H9 (cell line): ENCODE measurements at regions not wholly inside any gene's neighbourhood (a gene's known extent, or its start where the extent isn't known, plus 50 kb on each side); places are given as distances from the start of the nearest gene placed in this dataset.

Experiments
- DNase-seq: peaks from one replicate; pipeline ENCODE4 v3.0.0-alpha.2; 2017
- H2AFZ ChIP-seq: one replicate; pipeline ENCODE4 v1.6.1; 2013; ENCODE audit warnings: mild to moderate bottlenecking, low read length, control low read depth, moderate library complexity
- H2AK5ac ChIP-seq: 2 replicates; pipeline ENCODE4 v1.6.1; 2013; ENCODE audit warnings: low read length, control low read depth, mixed read lengths; ENCODE audit not compliant: insufficient read length
- H2BK120ac ChIP-seq: one replicate; pipeline ENCODE4 v1.6.1; 2013; ENCODE audit warnings: low read depth, mild to moderate bottlenecking, low read length, control low read depth, inconsistent platforms; ENCODE audit not compliant: poor library complexity, severe bottlenecking
- H2BK12ac ChIP-seq: 2 replicates; pipeline ENCODE4 v1.6.1; 2013; ENCODE audit warnings: low read length, control low read depth, mixed read lengths, low read depth; ENCODE audit not compliant: insufficient read length
- H2BK15ac ChIP-seq: 2 replicates; pipeline ENCODE4 v1.6.1; 2013; ENCODE audit warnings: low read depth, low read length, control low read depth
- H2BK20ac ChIP-seq: one replicate; pipeline ENCODE4 v1.6.1; 2013; ENCODE audit warnings: low read depth, mild to moderate bottlenecking, low read length, control low read depth, inconsistent platforms; ENCODE audit not compliant: poor library complexity, severe bottlenecking
- H2BK5ac ChIP-seq: 2 replicates; pipeline ENCODE4 v1.6.1; 2013; ENCODE audit warnings: low read length, control low read depth, mixed read lengths; ENCODE audit not compliant: insufficient read length
- H3K14ac ChIP-seq: 2 replicates; pipeline ENCODE4 v1.6.1; 2013; ENCODE audit warnings: low read length, control low read depth; ENCODE audit not compliant: insufficient read depth
- H3K18ac ChIP-seq: 2 replicates; pipeline ENCODE4 v1.6.1; 2013; ENCODE audit warnings: low read depth, mild to moderate bottlenecking, mixed read lengths, low read length, control low read depth; ENCODE audit not compliant: insufficient read length
- H3K23ac ChIP-seq: 2 replicates; pipeline ENCODE4 v1.6.1; 2013; ENCODE audit warnings: low read length, control low read depth, mixed read lengths, low read depth; ENCODE audit not compliant: insufficient read length
- H3K23me2 ChIP-seq: 2 replicates; pipeline ENCODE4 v1.6.1; 2013; ENCODE audit warnings: low read depth, mild to moderate bottlenecking, mixed read lengths, low read length, control low read depth; ENCODE audit not compliant: insufficient read length, poor library complexity, severe bottlenecking
- H3K27ac ChIP-seq: 2 replicates; pipeline ENCODE4 v1.5.1; 2013; ENCODE audit warnings: low read length, control low read depth, mixed read lengths, low read depth; ENCODE audit not compliant: insufficient read length
- H3K27me3 ChIP-seq: 2 replicates; pipeline ENCODE4 v1.6.1; 2013; ENCODE audit warnings: low read length, control low read depth, inconsistent platforms; ENCODE audit not compliant: insufficient read depth
- H3K4ac ChIP-seq: 2 replicates; pipeline ENCODE4 v1.6.1; 2013; ENCODE audit warnings: low read depth, mild to moderate bottlenecking, control low read depth, inconsistent platforms, low read length, moderate library complexity
- H3K4me1 ChIP-seq: 2 replicates; pipeline ENCODE4 v1.6.1; 2013; ENCODE audit warnings: low read length, control low read depth, inconsistent platforms; ENCODE audit not compliant: insufficient read depth
- H3K4me2 ChIP-seq: 2 replicates; pipeline ENCODE4 v1.6.1; 2013; ENCODE audit warnings: low read length, control low read depth, mixed read lengths; ENCODE audit not compliant: insufficient read length, insufficient read depth
- H3K56ac ChIP-seq: 2 replicates; pipeline ENCODE4 v1.6.1; 2013; ENCODE audit warnings: low read depth, mild to moderate bottlenecking, mixed read lengths, low read length, control low read depth; ENCODE audit not compliant: insufficient read length
- H3K79me1 ChIP-seq: 2 replicates; pipeline ENCODE4 v1.6.1; 2013; ENCODE audit warnings: low read depth, mild to moderate bottlenecking, moderate library complexity, low read length, control low read depth, inconsistent platforms; ENCODE audit not compliant: insufficient read depth, poor library complexity, severe bottlenecking
- H3K79me2 ChIP-seq: 2 replicates; pipeline ENCODE4 v1.6.1; 2013; ENCODE audit warnings: low read length, control low read depth, inconsistent platforms; ENCODE audit not compliant: insufficient read depth
- H3K9ac ChIP-seq: 2 replicates; pipeline ENCODE4 v1.6.1; 2013; ENCODE audit warnings: low read length, control low read depth, mixed read lengths; ENCODE audit not compliant: insufficient read length; ENCODE audit errors: extremely low read depth
- H3K9me3 ChIP-seq: one replicate; pipeline ENCODE4 v1.6.1; 2013; ENCODE audit warnings: low read depth, low read length, inconsistent platforms; ENCODE audit not compliant: control insufficient read depth
- H3T11ph ChIP-seq: one replicate; pipeline ENCODE4 v1.6.1; 2013; ENCODE audit warnings: mild to moderate bottlenecking, low read length, control low read depth, inconsistent platforms
- H4K20me1 ChIP-seq: one replicate; pipeline ENCODE4 v1.6.1; 2013; ENCODE audit not compliant: control insufficient read depth, insufficient read length, insufficient read depth
- H4K5ac ChIP-seq: 2 replicates; pipeline ENCODE4 v1.6.1; 2013; ENCODE audit warnings: low read depth, mild to moderate bottlenecking, mixed read lengths, low read length, control low read depth; ENCODE audit not compliant: insufficient read length
- H4K8ac ChIP-seq: replicated peaks from 2 replicates; pipeline ENCODE4 v1.6.1; 2013; ENCODE audit warnings: low read length, control low read depth, mixed read lengths, low read depth; ENCODE audit not compliant: insufficient read length
- H4K91ac ChIP-seq: 2 replicates; pipeline ENCODE4 v1.6.1; 2013; ENCODE audit warnings: low read depth, mild to moderate bottlenecking, moderate library complexity, mixed read lengths, low read length, control low read depth; ENCODE audit not compliant: insufficient read length
- H3K27ac Mint-ChIP-seq, 3 experiments: 2 replicates in 2 of 3; 3 replicates in 1 of 3; pipeline ENCODE4 v1.8.0; 2020 to 2021; ENCODE audit warnings: mixed read lengths in 3 of 3, mild to moderate bottlenecking in 1 of 3, moderate library complexity in 1 of 3
- H3K27me3 Mint-ChIP-seq: 2 replicates; pipeline ENCODE4 v1.8.0; 2021; ENCODE audit warnings: low read depth, mild to moderate bottlenecking, moderate library complexity, mixed read lengths
- H3K36me3 Mint-ChIP-seq, 3 experiments: 2 replicates in 2 of 3; 3 replicates in 1 of 3; pipeline ENCODE4 v1.8.0; 2020 to 2021; ENCODE audit warnings: low read depth in 3 of 3, mixed read lengths in 3 of 3; ENCODE audit not compliant: insufficient read depth in 1 of 3
- H3K4me1 Mint-ChIP-seq, 2 experiments: 2 replicates each; pipeline ENCODE4 v1.8.0; 2020; ENCODE audit warnings: mixed read lengths in 2 of 2
- H3K4me3 Mint-ChIP-seq, 2 experiments: 2 replicates in 1 of 2; 3 replicates in 1 of 2; pipeline ENCODE4 v1.8.0; 2020 to 2021; ENCODE audit warnings: mild to moderate bottlenecking in 2 of 2, mixed read lengths in 2 of 2, moderate library complexity in 1 of 2
- H3K9me3 Mint-ChIP-seq, 2 experiments: 2 replicates in 1 of 2; 3 replicates in 1 of 2; pipeline ENCODE4 v1.8.0; 2020; ENCODE audit warnings: mild to moderate bottlenecking in 2 of 2, mixed read lengths in 2 of 2, moderate library complexity in 1 of 2
- CTCF ChIP-seq: fragments of 200-600 bp; sonication (generic); conservative IDR thresholded peaks from 3 replicates; pipeline ENCODE4 v1.8.0; 2021; ENCODE audit warnings: antibody characterized with exemption, mild to moderate bottlenecking
- WGBS: extraction: QIAGEN DNeasy Blood & Tissue Kit; methylation state at CpG from one replicate; pipeline ENCODE4 v1.1.7; 2013; ENCODE audit warnings: missing lambda C conversion rate, low lambda C conversion rate, mixed read lengths; ENCODE audit not compliant: insufficient read length; ENCODE audit errors: extremely low coverage; 5-methylcytosine and 5-hydroxymethylcytosine counted together

GRCh38 chr2:161048317-161048716, 111.9 kb upstream of the TANK start:
- H3K79me1 ChIP-seq: no peaks in the 10 kb centered on the region
- no peak overlapping the region for H2BK12ac ChIP-seq
- no peak overlapping the region for H2BK120ac ChIP-seq
- H3K9me3 ChIP-seq: no peaks in the 10 kb centered on the region
- H3K9me3 Mint-ChIP-seq: no peaks in the 10 kb centered on the region
- no peaks in the 10 kb centered on the region for H3K36me3 Mint-ChIP-seq
- H3K9ac ChIP-seq: no peak overlapping the region
- DNase-seq: no peak
- no peak overlapping the region for H3K23ac ChIP-seq
- H3K27me3 ChIP-seq: no peaks in the 10 kb centered on the region
- peaks cover 32% of the 10 kb centered on the region in 2 experiments for H3K4me1 Mint-ChIP-seq
- no peak overlapping the region for H3T11ph ChIP-seq
- no peak overlapping the region for H3K18ac ChIP-seq
- H3K4me2 ChIP-seq: no peak overlapping the region
- TF ChIP-seq CTCF: no peak
- H4K20me1 ChIP-seq: no peaks in the 10 kb centered on the region
- H3K4ac ChIP-seq: no peak overlapping the region
- no peak overlapping the region for H2BK20ac ChIP-seq
- H3K14ac ChIP-seq: no peak overlapping the region
- WGBS: no CpG with 5 or more reads among the region's 3 CpGs
- H3K27me3 Mint-ChIP-seq: no peaks in the 10 kb centered on the region; the same call in 1 of the 2 replicates
- H3K27ac ChIP-seq: no peak overlapping the region
- peaks cover 4% of the 10 kb centered on the region; the same call in 1 of the 2 replicates for H3K4me1 ChIP-seq
- no peak overlapping the region for H2AK5ac ChIP-seq
- no peak overlapping the region for H3K4me3 Mint-ChIP-seq
- no peak overlapping the region for H3K27ac Mint-ChIP-seq
- no peaks in the 10 kb centered on the region for H3K79me2 ChIP-seq
- H4K8ac ChIP-seq: no peak overlapping the region
- no peak overlapping the region for H4K5ac ChIP-seq
- H2BK5ac ChIP-seq: no peak overlapping the region
- no peak overlapping the region for H2AFZ ChIP-seq
- H3K23me2 ChIP-seq: no peaks in the 10 kb centered on the region
- no peak overlapping the region for H4K91ac ChIP-seq
- no peak overlapping the region for H2BK15ac ChIP-seq
- no peak overlapping the region for H3K56ac ChIP-seq
